IMR-90 (cell line): ENCODE measurements at regions not wholly inside any gene's neighbourhood (a gene's known extent, or its start where the extent isn't known, plus 50 kb on each side); places are given as distances from the start of the nearest gene placed in this dataset.

Source experiments
- ATAC-seq: fragments of 200-7000 bp; cut with Tn5 transposase; 2 replicates; pipeline ENCODE4 v1.9.1; 2020; ENCODE audit warnings: low read depth, mild to moderate bottlenecking, moderate library complexity
- BruUV-seq: library from RNA; stranded (reverse); fragments of 400-500 nt; replicated peaks from 2 replicates; lab custom pipeline; 2021; lab: Mats Ljungman, UMichigan
- CTCF ChIA-PET: fragments of 300-600 bp; formaldehyde crosslinking; extraction: SDS; loops from one replicate; lab custom pipeline; 2021; ENCODE audit warnings: antibody characterized with exemption; lab: Yijun Ruan, JAX
- POLR2A ChIA-PET: fragments of 300-600 bp; sonication (Branson Sonifier 250); formaldehyde crosslinking; loops from one replicate; lab custom pipeline; 2022; ENCODE audit warnings: antibody characterized with exemption; ENCODE audit not compliant: unreplicated experiment; lab: Charles Lee
- DNase-seq: peaks from one replicate; pipeline ENCODE4 v3.0.0; 2013
- H2AFZ ChIP-seq: replicated peaks from 2 replicates; pipeline ENCODE3; 2013; ENCODE audit warnings: low read length, mild to moderate bottlenecking; ENCODE audit not compliant: poor library complexity
- H2AK5ac ChIP-seq: 2 replicates; pipeline ENCODE4 v1.6.1; 2013; ENCODE audit warnings: low read depth, low read length, inconsistent platforms
- H2AK9ac ChIP-seq: replicated peaks from 2 replicates; pipeline ENCODE3; 2013; ENCODE audit warnings: mild to moderate bottlenecking, low read depth, low read length, moderate library complexity; ENCODE audit not compliant: poor library complexity
- H2BK120ac ChIP-seq: 2 replicates; pipeline ENCODE4 v1.6.1; 2013; ENCODE audit warnings: low read depth, low read length, inconsistent platforms
- H2BK15ac ChIP-seq: 3 replicates; pipeline ENCODE4 v1.6.1; 2013; ENCODE audit warnings: low read depth, low read length, inconsistent platforms
- H2BK20ac ChIP-seq: 2 replicates; pipeline ENCODE4 v1.6.1; 2013; ENCODE audit warnings: low read depth, mild to moderate bottlenecking, inconsistent platforms, low read length, moderate library complexity
- H2BK5ac ChIP-seq: 2 replicates; pipeline ENCODE4 v1.6.1; 2013; ENCODE audit warnings: mild to moderate bottlenecking, low read depth, low read length, inconsistent platforms; ENCODE audit not compliant: poor library complexity, severe bottlenecking
- H3K14ac ChIP-seq: replicated peaks from 2 replicates; pipeline ENCODE4 v1.6.1; 2013; ENCODE audit warnings: low read depth, low read length, inconsistent platforms
- H3K18ac ChIP-seq: 2 replicates; pipeline ENCODE4 v1.6.1; 2013; ENCODE audit warnings: low read depth, low read length, control low read depth
- H3K23ac ChIP-seq: 2 replicates; pipeline ENCODE4 v1.6.1; 2013; ENCODE audit warnings: low read depth, low read length, inconsistent platforms
- H3K27ac ChIP-seq: 2 replicates; pipeline ENCODE4 v1.5.1; 2013; ENCODE audit warnings: mild to moderate bottlenecking, control low read depth, low read length; ENCODE audit not compliant: insufficient read depth
- H3K27me3 ChIP-seq: 2 replicates; pipeline ENCODE4 v1.6.1; 2013; ENCODE audit warnings: low read length; ENCODE audit not compliant: control insufficient read depth, insufficient read depth
- H3K36me3 ChIP-seq: 2 replicates; pipeline ENCODE4 v1.6.1; 2013; ENCODE audit warnings: low read length, mixed read lengths; ENCODE audit not compliant: control insufficient read depth, insufficient read depth
- H3K4ac ChIP-seq: 2 replicates; pipeline ENCODE4 v1.6.1; 2013; ENCODE audit warnings: low read depth, low read length, inconsistent platforms
- H3K4me1 ChIP-seq: 2 replicates; pipeline ENCODE4 v1.6.1; 2013; ENCODE audit warnings: low read length, mixed read lengths; ENCODE audit not compliant: control insufficient read depth, insufficient read depth
- H3K4me2 ChIP-seq: 2 replicates; pipeline ENCODE4 v1.6.1; 2013; ENCODE audit warnings: low read depth, mild to moderate bottlenecking, control low read depth, low read length, moderate library complexity
- H3K4me3 ChIP-seq: 2 replicates; pipeline ENCODE4 v1.5.1; 2013; ENCODE audit warnings: low read depth, mild to moderate bottlenecking, control low read depth, low read length, moderate library complexity; ENCODE audit not compliant: insufficient read depth
- H3K56ac ChIP-seq: 2 replicates; pipeline ENCODE4 v1.6.1; 2013; ENCODE audit warnings: low read length, inconsistent platforms; ENCODE audit not compliant: insufficient read depth; ENCODE audit errors: extremely low read depth
- H3K79me1 ChIP-seq, 2 experiments: 2 replicates each; pipeline ENCODE4 v1.6.1; 2013; ENCODE audit warnings: low read length in 2 of 2, inconsistent platforms in 1 of 2, low read depth in 1 of 2
- H3K9ac ChIP-seq: 2 replicates; pipeline ENCODE4 v1.6.1; 2013; ENCODE audit warnings: low read depth, low read length, control low read depth
- H3K9me1 ChIP-seq: 2 replicates; pipeline ENCODE4 v1.6.1; 2013; ENCODE audit warnings: low read length, inconsistent platforms; ENCODE audit not compliant: insufficient read depth
- H3K9me3 ChIP-seq: 2 replicates; pipeline ENCODE4 v1.6.1; 2013; ENCODE audit warnings: low read length; ENCODE audit not compliant: control insufficient read depth, insufficient read depth
- H4K20me1 ChIP-seq: 2 replicates; pipeline ENCODE4 v1.6.1; 2013; ENCODE audit warnings: low read length, inconsistent platforms; ENCODE audit not compliant: insufficient read depth
- H4K5ac ChIP-seq: 2 replicates; pipeline ENCODE4 v1.6.1; 2013; ENCODE audit warnings: mild to moderate bottlenecking, low read depth, low read length, control low read depth
- H4K8ac ChIP-seq, 2 experiments: 2 replicates each; pipeline ENCODE4 v1.6.1; 2013; ENCODE audit warnings: low read depth in 2 of 2, low read length in 2 of 2, control low read depth in 1 of 2, inconsistent platforms in 1 of 2
- H4K91ac ChIP-seq: 2 replicates; pipeline ENCODE4 v1.6.1; 2013; ENCODE audit warnings: low read depth, low read length, inconsistent platforms; ENCODE audit not compliant: insufficient read depth
- BHLHE40 ChIP-seq: fragments of 150-350 bp; IDR thresholded peaks from 2 replicates; pipeline ENCODE4 v1.6.1; 2016; ENCODE audit warnings: mild to moderate bottlenecking, low read depth, low read length
- CEBPB ChIP-seq: IDR thresholded peaks from 2 replicates; pipeline ENCODE4 v1.6.1; 2012; ENCODE audit warnings: low read depth, low read length, improper control_type of control experiment
- CHD1 ChIP-seq: IDR thresholded peaks from 2 replicates; pipeline ENCODE4 v1.6.1; 2012; ENCODE audit warnings: low read depth, low read length, improper control_type of control experiment
- FOS ChIP-seq: fragments of 150-350 bp; IDR thresholded peaks from 2 replicates; pipeline ENCODE4 v1.6.1; 2016; ENCODE audit warnings: low read depth, low read length
- MAZ ChIP-seq: IDR thresholded peaks from 2 replicates; pipeline ENCODE4 v1.6.1; 2012; ENCODE audit warnings: low read depth, mild to moderate bottlenecking, low read length, improper control_type of control experiment, moderate library complexity, borderline replicate concordance
- MXI1 ChIP-seq: IDR thresholded peaks from 2 replicates; pipeline ENCODE4 v1.6.1; 2012; ENCODE audit warnings: low read depth, mild to moderate bottlenecking, low read length, moderate library complexity, borderline replicate concordance
- NFE2L2 ChIP-seq: fragments of 150-350 bp; IDR thresholded peaks from 2 replicates; pipeline ENCODE4 v1.6.1; 2016; ENCODE audit warnings: low read depth, mild to moderate bottlenecking, low read length
- POLR2A ChIP-seq: IDR thresholded peaks from 2 replicates; pipeline ENCODE4 v1.6.1; 2012; ENCODE audit warnings: mild to moderate bottlenecking, low read depth, low read length
- RAD21 ChIP-seq: IDR thresholded peaks from 2 replicates; pipeline ENCODE4 v1.6.1; 2012; ENCODE audit warnings: low read length, improper control_type of control experiment
- SMC3 ChIP-seq: fragments of 150-350 bp; IDR thresholded peaks from 2 replicates; pipeline ENCODE4 v1.6.1; 2016; ENCODE audit warnings: low read depth, mild to moderate bottlenecking, antibody characterized with exemption, low read length, moderate library complexity
- WGBS, 2 experiments: methylation state at CpG; one replicate each; pipeline versions ENCODE4 v1.1.5 to v1.1.7; 2013; ENCODE audit warnings: missing lambda C conversion rate in 2 of 2; ENCODE audit not compliant: insufficient read length in 1 of 2; ENCODE audit errors: extremely low coverage in 2 of 2; 5-methylcytosine and 5-hydroxymethylcytosine counted together
- dilution Hi-C: fragments of 300-500 bp; cut with HindIII; formaldehyde crosslinking; loops from one replicate; pipeline ENCODE4 v1.14.3; 2018; ENCODE audit warnings: low sequenced_read_pairs; ENCODE audit not compliant: unreplicated experiment
- in situ Hi-C: fragments of 300-500 bp; cut with MboI; formaldehyde crosslinking; loops from 3 replicates; pipeline ENCODE4 v1.14.3; 2019; ENCODE audit warnings: low sequenced_read_pairs, inconsistent platforms, mixed read lengths
- intact Hi-C: fragments of 100-400 bp; cut with micrococcal nuclease; formaldehyde crosslinking; loops from 2 replicates; pipeline ENCODE4 v1.10.0; 2022
- TF ChIP-seq, protein P1 (sequence below): fragments of 150-350 bp; IDR thresholded peaks from 2 replicates; pipeline ENCODE4 v1.6.1; 2016; ENCODE audit warnings: low read depth, mild to moderate bottlenecking, low read length, moderate library complexity, borderline replicate concordance
- TF ChIP-seq, protein P2 (sequence below): fragments of 150-350 bp; IDR thresholded peaks from 2 replicates; pipeline ENCODE4 v1.6.1; 2017; ENCODE audit warnings: mild to moderate bottlenecking, antibody characterized with exemption, low read length, low read depth
- TF ChIP-seq, protein P3 (sequence below): conservative IDR thresholded peaks from 2 replicates; pipeline ENCODE4 v1.5.1; 2012; ENCODE audit warnings: mild to moderate bottlenecking, low read depth, low read length, improper control_type of control experiment

DNA sequence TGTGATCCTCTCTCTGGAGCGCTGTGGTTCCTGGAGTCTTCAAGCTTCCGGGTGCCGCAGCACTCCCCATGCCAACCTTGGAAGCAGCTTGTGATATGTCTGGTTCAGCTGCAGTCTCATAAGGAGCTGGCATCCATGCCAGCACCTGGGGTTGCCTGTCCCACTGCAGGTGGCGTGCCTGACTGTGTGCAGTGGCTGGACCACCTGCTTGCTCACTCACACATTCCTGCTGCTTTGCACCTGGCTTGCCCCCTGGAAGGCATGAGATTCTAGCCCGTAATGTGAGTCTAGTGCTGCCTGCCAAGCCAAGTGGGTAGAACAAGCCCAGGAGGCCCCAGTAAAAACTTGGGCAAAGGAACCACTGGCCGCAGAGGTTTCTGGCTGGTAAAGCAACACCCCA, 687.2 kb upstream of the AADAT start:
- no peak overlapping the region for H2AFZ ChIP-seq
- no peaks in the 10 kb centered on the region for H4K20me1 ChIP-seq
- no peak overlapping the region for H4K8ac ChIP-seq
- no peaks in the 10 kb centered on the region for H3K36me3 ChIP-seq
- dilution Hi-C loops (no loop called here), in situ Hi-C loops (no loop called here), intact Hi-C loops (no loop called here)
- no peaks in the 10 kb centered on the region for H3K4me1 ChIP-seq
- no peak overlapping the region for H2BK20ac ChIP-seq
- H4K5ac ChIP-seq = no peak overlapping the region
- WGBS, 2 experiments = 87% methylated on average over 3 of the region's 6 CpGs; no CpG with 5 or more reads in 1 of the 2 experiments
- no peaks in the 10 kb centered on the region for H3K79me1 ChIP-seq
- no peaks in the 10 kb centered on the region for H3K27me3 ChIP-seq
- H2BK5ac ChIP-seq = no peak overlapping the region
- no peaks in the 10 kb centered on the region for H3K9me1 ChIP-seq
- DNase-seq = no peak
- H4K91ac ChIP-seq = no peak overlapping the region
- H3K27ac ChIP-seq = no peak overlapping the region
- no peak overlapping the region for H3K23ac ChIP-seq
- peaks cover 14% of the 10 kb centered on the region for H3K9me3 ChIP-seq
- H3K56ac ChIP-seq = no peak overlapping the region
- no peak overlapping the region for H3K14ac ChIP-seq
- no peak overlapping the region for H2AK5ac ChIP-seq
- no peak overlapping the region for H2BK120ac ChIP-seq
- no peak overlapping the region for H2BK15ac ChIP-seq
- CTCF ChIA-PET = no interaction called here
- TF ChIP-seq MXI1 (no peak), POLR2A (no peak), MAZ (no peak), RAD21 (no peak), BHLHE40 (no peak), FOS (no peak), SMC3 (no peak), NFE2L2 (no peak), CEBPB (no peak), CHD1 (no peak)
- TF ChIP-seq, protein P1, sequence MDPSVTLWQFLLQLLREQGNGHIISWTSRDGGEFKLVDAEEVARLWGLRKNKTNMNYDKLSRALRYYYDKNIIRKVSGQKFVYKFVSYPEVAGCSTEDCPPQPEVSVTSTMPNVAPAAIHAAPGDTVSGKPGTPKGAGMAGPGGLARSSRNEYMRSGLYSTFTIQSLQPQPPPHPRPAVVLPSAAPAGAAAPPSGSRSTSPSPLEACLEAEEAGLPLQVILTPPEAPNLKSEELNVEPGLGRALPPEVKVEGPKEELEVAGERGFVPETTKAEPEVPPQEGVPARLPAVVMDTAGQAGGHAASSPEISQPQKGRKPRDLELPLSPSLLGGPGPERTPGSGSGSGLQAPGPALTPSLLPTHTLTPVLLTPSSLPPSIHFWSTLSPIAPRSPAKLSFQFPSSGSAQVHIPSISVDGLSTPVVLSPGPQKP = no peak
- TF ChIP-seq, protein P2, sequence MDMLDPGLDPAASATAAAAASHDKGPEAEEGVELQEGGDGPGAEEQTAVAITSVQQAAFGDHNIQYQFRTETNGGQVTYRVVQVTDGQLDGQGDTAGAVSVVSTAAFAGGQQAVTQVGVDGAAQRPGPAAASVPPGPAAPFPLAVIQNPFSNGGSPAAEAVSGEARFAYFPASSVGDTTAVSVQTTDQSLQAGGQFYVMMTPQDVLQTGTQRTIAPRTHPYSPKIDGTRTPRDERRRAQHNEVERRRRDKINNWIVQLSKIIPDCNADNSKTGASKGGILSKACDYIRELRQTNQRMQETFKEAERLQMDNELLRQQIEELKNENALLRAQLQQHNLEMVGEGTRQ = no peak
- TF ChIP-seq, protein P3, sequence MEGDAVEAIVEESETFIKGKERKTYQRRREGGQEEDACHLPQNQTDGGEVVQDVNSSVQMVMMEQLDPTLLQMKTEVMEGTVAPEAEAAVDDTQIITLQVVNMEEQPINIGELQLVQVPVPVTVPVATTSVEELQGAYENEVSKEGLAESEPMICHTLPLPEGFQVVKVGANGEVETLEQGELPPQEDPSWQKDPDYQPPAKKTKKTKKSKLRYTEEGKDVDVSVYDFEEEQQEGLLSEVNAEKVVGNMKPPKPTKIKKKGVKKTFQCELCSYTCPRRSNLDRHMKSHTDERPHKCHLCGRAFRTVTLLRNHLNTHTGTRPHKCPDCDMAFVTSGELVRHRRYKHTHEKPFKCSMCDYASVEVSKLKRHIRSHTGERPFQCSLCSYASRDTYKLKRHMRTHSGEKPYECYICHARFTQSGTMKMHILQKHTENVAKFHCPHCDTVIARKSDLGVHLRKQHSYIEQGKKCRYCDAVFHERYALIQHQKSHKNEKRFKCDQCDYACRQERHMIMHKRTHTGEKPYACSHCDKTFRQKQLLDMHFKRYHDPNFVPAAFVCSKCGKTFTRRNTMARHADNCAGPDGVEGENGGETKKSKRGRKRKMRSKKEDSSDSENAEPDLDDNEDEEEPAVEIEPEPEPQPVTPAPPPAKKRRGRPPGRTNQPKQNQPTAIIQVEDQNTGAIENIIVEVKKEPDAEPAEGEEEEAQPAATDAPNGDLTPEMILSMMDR = no peak
- no peak for ATAC-seq
- H2AK9ac ChIP-seq = no peak overlapping the region
- no peak overlapping the region for H3K4me2 ChIP-seq
- POLR2A ChIA-PET = no interaction called here
- no peak overlapping the region for H3K9ac ChIP-seq
- BruUV-seq = no TSS peak
- no peak overlapping the region for H3K4ac ChIP-seq
- no peak overlapping the region for H3K18ac ChIP-seq
- no peak overlapping the region for H3K4me3 ChIP-seq
